Common myeloid progenitor, CD34-positive (primary cell): ENCODE measurements at regions not wholly inside any gene's neighbourhood (a gene's known extent, or its start where the extent isn't known, plus 50 kb on each side); places are given as distances from the start of the nearest gene placed in this dataset.
"Not testable (repeated sequence)": the region's sequence is repeated elsewhere in the genome, so short reads cannot be mapped to it uniquely, and the experiment has no call there.

Source experiments
- CTCF ChIA-PET: fragments of 350-600 bp; sonication (Branson Sonifier 250); formaldehyde crosslinking; loops from one replicate; lab custom pipeline; 2021; ENCODE audit warnings: antibody characterized with exemption; lab: Charles Lee
- POLR2A ChIA-PET: fragments of 350-600 bp; sonication (Branson Sonifier 250); formaldehyde crosslinking; loops from one replicate; lab custom pipeline; 2021; ENCODE audit warnings: antibody characterized with exemption; lab: Charles Lee
- DNase-seq, 3 donors: peaks; one replicate each; pipeline versions ENCODE4 v3.0.0 to v3.0.0-alpha.2; 2013
- H3K27ac ChIP-seq, 2 experiments: 1 replicate in 1 of 2; 2 replicates in 1 of 2; pipeline ENCODE4 v1.7.0; 2013; ENCODE audit warnings: inconsistent platforms in 2 of 2, low read length in 2 of 2, mild to moderate bottlenecking in 2 of 2, low read depth in 1 of 2, moderate library complexity in 1 of 2; ENCODE audit not compliant: severe bottlenecking in 2 of 2, insufficient read depth in 1 of 2, poor library complexity in 1 of 2
- H3K27me3 ChIP-seq, 5 experiments: replicated peaks in 2 of 5; 1 replicate in 3 of 5; 2 replicates in 2 of 5; pipeline versions ENCODE4 v1.6.1 to v1.7.0; 2013; ENCODE audit warnings: low read length in 4 of 5, mild to moderate bottlenecking in 2 of 5, moderate library complexity in 2 of 5, inconsistent platforms in 1 of 5; ENCODE audit not compliant: insufficient read depth in 5 of 5, control insufficient read depth in 4 of 5
- H3K36me3 ChIP-seq, 4 experiments: 1 replicate in 2 of 4; 2 replicates in 2 of 4; pipeline versions ENCODE4 v1.6.1 to v1.7.0; 2013; ENCODE audit warnings: low read length in 3 of 4, control low read depth in 1 of 4, mild to moderate bottlenecking in 1 of 4; ENCODE audit not compliant: control insufficient read depth in 4 of 4, insufficient read depth in 4 of 4
- H3K4me1 ChIP-seq, 4 experiments: 1 replicate in 3 of 4; 2 replicates in 1 of 4; pipeline versions ENCODE4 v1.6.1 to v1.7.1; 2013; ENCODE audit warnings: low read length in 3 of 4, mild to moderate bottlenecking in 3 of 4, control low read depth in 1 of 4, inconsistent platforms in 1 of 4, moderate library complexity in 1 of 4; ENCODE audit not compliant: control insufficient read depth in 4 of 4, insufficient read depth in 4 of 4; ENCODE audit errors: control extremely low read depth in 1 of 4
- H3K4me3 ChIP-seq, 7 experiments: 1 replicate in 4 of 7; 2 replicates in 3 of 7; pipeline versions ENCODE4 v1.5.1 to v1.7.0; 2013; ENCODE audit warnings: mild to moderate bottlenecking in 7 of 7, low read length in 6 of 7, moderate library complexity in 6 of 7, inconsistent platforms in 2 of 7, low read depth in 2 of 7, control low read depth in 1 of 7; ENCODE audit not compliant: insufficient read depth in 4 of 7, control insufficient read depth in 1 of 7; ENCODE audit errors: extremely low read depth in 1 of 7
- H3K9me3 ChIP-seq, 5 experiments: 1 replicate in 4 of 5; 2 replicates in 1 of 5; pipeline versions ENCODE4 v1.6.1 to v1.7.1; 2013; ENCODE audit warnings: low read length in 4 of 5, mild to moderate bottlenecking in 2 of 5, inconsistent platforms in 1 of 5, low read depth in 1 of 5, moderate library complexity in 1 of 5; ENCODE audit not compliant: control insufficient read depth in 4 of 5, insufficient read depth in 2 of 5; ENCODE audit errors: control extremely low read depth in 1 of 5
- WGBS: methylation state at CpG from one replicate; pipeline ENCODE4 v1.1.5; 2013; ENCODE audit not compliant: insufficient coverage; 5-methylcytosine and 5-hydroxymethylcytosine counted together

- no peaks in the 10 kb centered on the region for H3K27me3 ChIP-seq
- POLR2A ChIA-PET: no interaction called here
Measured at GRCh38 chr3:162973428-162973917, 1476.9 kb downstream of the OTOL1 start.

DNA sequence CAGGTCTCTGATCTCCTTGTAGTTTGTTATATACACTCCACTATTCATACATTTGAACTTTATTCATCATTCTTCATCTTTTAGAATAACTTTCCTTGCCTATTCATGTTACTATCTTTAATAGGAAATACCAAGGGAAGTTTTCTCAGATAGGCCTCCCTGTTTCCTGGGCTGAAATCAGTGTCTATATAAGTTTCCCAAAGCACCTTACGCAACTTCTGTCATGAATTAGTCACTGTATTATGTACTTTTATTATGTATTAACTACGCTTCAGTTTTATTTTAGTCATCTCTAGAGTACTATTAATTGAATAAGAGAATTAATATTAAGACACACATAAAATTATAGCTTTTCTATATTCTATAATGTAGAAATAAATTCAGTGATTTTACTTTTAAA, 1481.5 kb downstream of the OTOL1 start:
- DNase-seq: no peak
- Histone ChIP-seq H3K4me1 (no peaks in the 10 kb centered on the region), H3K36me3 (no peaks in the 10 kb centered on the region), H3K27me3 (no peaks in the 10 kb centered on the region), H3K9me3 (no peaks in the 10 kb centered on the region), H3K4me3 (no peak overlapping the region), H3K27ac (no peak overlapping the region)
- WGBS: no CpG with 5 or more reads among the region's 2 CpGs
- POLR2A ChIA-PET: no interaction called here
- CTCF ChIA-PET: no interaction called here

More at GRCh38 chr3:162973428-162973917, 1476.9 kb downstream of the OTOL1 start:
- H3K4me3 ChIP-seq: no peak overlapping the region
- no peaks in the 10 kb centered on the region for H3K4me1 ChIP-seq
- H3K27ac ChIP-seq: no peak overlapping the region
- H3K36me3 ChIP-seq: no peaks in the 10 kb centered on the region
- CTCF ChIA-PET: no interaction called here
- H3K9me3 ChIP-seq: no peaks in the 10 kb centered on the region
- DNase-seq: no peak

DNA sequence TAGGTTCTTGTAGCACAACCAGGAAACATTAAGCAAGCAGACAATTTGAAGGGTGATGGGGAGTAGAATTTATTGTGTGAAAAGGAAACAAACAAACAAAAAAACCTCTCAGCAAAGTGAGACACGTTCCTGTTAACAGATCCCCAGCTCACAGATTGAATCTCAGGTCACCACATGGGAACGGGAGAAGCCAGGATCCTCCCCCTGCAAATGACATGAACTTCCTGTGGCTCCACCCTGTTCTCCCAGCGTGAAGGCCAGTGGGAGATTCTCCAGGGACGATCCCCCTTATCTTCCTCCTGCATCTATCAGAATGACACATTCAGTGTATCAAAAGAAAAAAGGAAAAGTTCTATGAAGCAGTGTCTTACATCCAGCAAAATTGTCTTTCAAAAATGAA, 1488.1 kb downstream of the OTOL1 start:
- Histone ChIP-seq H3K36me3 (no peaks in the 10 kb centered on the region), H3K4me3 (no peak overlapping the region), H3K27ac (no peak overlapping the region), H3K9me3 (no peaks in the 10 kb centered on the region), H3K4me1 (no peaks in the 10 kb centered on the region), H3K27me3 (no peaks in the 10 kb centered on the region)
- whole genome bisulfite sequencing: 33% methylated on average over 2 of the region's 4 CpGs
- ChIA-PET POLR2A (no interaction called here), CTCF (no interaction called here)
- DNase-seq: no peak

GRCh38 chr3:162987085-162987794, 1490.6 kb downstream of the OTOL1 start:
- H3K9me3 ChIP-seq, POLR2A ChIA-PET, CTCF ChIA-PET, H3K36me3 ChIP-seq, DNase-seq, H3K4me3 ChIP-seq, H3K27me3 ChIP-seq, H3K4me1 ChIP-seq, H3K27ac ChIP-seq: not testable (repeated sequence)
- WGBS: 91% methylated on average over 27 of the region's 33 CpGs

DNA sequence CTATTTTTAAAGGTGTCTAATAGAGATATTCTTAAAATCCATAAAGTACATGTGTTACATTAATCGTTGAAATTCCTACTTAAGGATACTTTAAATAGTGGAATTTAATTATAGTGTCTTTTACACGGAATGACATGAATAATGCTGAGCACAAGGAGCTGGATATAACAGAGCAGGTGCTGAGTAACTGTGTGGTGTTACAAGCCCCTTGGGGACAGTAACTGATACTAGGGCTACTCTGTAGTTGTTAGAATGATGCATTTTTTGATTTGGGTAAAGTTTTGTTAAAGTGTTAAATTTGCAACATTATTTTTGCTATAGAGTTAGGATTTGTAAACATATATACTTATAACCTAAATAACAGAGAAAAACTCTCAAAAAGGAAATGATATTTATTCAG, 1496.1 kb downstream of the OTOL1 start:
- Histone ChIP-seq H3K4me1 (no peaks in the 10 kb centered on the region), H3K36me3 (no peaks in the 10 kb centered on the region), H3K27ac (no peak overlapping the region), H3K27me3 (no peaks in the 10 kb centered on the region), H3K4me3 (no peak overlapping the region), H3K9me3 (no peaks in the 10 kb centered on the region)
- no peak for DNase-seq
- ChIA-PET CTCF (no interaction called here), POLR2A (no interaction called here)
- WGBS: 100% methylated on average over 1 of the region's 2 CpGs

DNA sequence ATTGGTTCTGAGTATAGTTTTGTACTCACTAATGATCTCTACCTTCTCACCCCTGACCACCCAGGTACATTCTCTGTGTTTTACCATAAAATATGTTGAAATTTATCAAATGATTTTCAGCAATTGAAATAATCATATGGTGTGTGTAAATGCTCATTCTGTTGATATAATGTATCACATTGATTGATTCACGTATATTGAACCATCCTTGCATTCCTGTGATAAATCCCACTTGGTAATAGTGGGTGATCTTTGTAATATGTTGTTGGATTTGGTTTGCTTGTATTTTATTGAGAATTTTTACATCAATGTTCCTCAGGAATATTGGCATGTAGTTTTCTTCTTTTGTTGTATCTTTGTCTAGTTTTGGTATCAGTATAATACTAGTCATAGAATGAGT, 1497.6 kb downstream of the OTOL1 start:
- DNase-seq: no peak
- no peaks in the 10 kb centered on the region for H3K27me3 ChIP-seq
- H3K4me3 ChIP-seq: no peak overlapping the region
- no peak overlapping the region for H3K27ac ChIP-seq
- POLR2A ChIA-PET: no interaction called here
- WGBS: no CpG with 5 or more reads among the region's 1 CpG
- H3K36me3 ChIP-seq: no peaks in the 10 kb centered on the region
- CTCF ChIA-PET: no interaction called here
- no peaks in the 10 kb centered on the region for H3K9me3 ChIP-seq
- H3K4me1 ChIP-seq: no peaks in the 10 kb centered on the region

GRCh38 chr3:162996368-162996767, 1499.8 kb downstream of the OTOL1 start:
- H3K4me1 ChIP-seq: no peaks in the 10 kb centered on the region
- H3K27ac ChIP-seq: no peak overlapping the region
- DNase-seq: no peak
- CTCF ChIA-PET: no interaction called here
- no peaks in the 10 kb centered on the region for H3K9me3 ChIP-seq
- H3K4me3 ChIP-seq: no peak overlapping the region
- POLR2A ChIA-PET: no interaction called here
- no peaks in the 10 kb centered on the region for H3K27me3 ChIP-seq
- H3K36me3 ChIP-seq: no peaks in the 10 kb centered on the region
